Epithelial cell of prostate (primary cell): ENCODE measurements at regions not wholly inside any gene's neighbourhood (a gene's known extent, or its start where the extent isn't known, plus 50 kb on each side); places are given as distances from the start of the nearest gene placed in this dataset.

Experiments used
- DNase-seq: peaks from one replicate; pipeline ENCODE4 v3.0.0-alpha.2; 2011; ENCODE audit warnings: low read depth, low spot score
- H3K27ac ChIP-seq: fragments of 450-650 bp; 2 replicates; pipeline ENCODE4 v1.5.1; 2017; ENCODE audit warnings: mild to moderate bottlenecking

DNA sequence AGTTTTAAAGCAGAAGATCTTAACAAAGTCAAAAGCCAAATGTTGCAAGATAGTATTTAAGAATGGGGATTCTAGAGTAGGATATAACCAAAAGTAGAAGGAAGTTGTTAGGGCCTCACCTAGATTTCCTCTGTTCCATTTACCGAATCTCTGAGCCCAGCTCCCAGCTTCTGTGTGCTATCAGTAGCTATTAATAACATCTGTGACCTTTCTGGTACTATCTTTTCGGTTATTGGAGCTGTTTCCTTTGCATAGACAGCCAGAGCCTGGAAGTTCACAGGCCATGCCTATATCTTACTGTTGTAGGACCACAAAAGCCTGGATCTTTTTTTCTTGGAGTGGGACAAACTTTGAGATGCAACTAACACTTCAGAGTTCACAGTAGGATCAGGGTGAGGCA is 244.2 kb downstream of the PPP1R2C start:
- no peak overlapping the region for H3K27ac ChIP-seq
- no peak for DNase-seq

DNA sequence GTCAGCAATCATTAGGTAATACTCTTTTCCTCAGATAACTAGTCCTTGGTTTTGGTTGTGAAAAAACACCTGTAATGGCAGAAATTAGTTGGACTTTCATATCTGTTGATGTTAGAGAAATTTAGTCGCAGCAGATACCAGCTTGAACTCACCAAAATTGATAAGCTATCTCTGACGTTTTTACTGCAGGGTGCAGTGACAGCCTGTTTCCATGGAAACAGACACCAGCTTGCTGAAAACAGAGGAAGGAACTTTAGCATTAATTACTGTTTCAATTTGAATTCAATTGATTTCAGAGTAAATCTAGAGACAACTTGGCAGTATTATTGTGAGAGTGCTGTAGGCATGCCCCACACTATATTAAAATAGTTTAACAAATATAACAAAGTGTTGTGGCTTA is 246.5 kb downstream of the PPP1R2C start:
- no peak for DNase-seq
- H3K27ac ChIP-seq: no peak overlapping the region

- H3K27ac ChIP-seq: no peak overlapping the region
- peak; percentile 62 for DNase-seq
These were observed 247.9 kb downstream of the PPP1R2C start for GRCh38 chrX:42530027-42530426.

GRCh38 chrX:42524379-42524778 is 253.6 kb downstream of the PPP1R2C start:
- H3K27ac ChIP-seq: peak overlapping the region; percentile 19

GRCh38 chrX:42519666-42520231 is 258.2 kb downstream of the PPP1R2C start:
- DNase-seq: no peak
- no peak overlapping the region for H3K27ac ChIP-seq

More at GRCh38 chrX:42524379-42524778, 253.6 kb downstream of the PPP1R2C start:
- peak; percentile 14 for DNase-seq

DNA sequence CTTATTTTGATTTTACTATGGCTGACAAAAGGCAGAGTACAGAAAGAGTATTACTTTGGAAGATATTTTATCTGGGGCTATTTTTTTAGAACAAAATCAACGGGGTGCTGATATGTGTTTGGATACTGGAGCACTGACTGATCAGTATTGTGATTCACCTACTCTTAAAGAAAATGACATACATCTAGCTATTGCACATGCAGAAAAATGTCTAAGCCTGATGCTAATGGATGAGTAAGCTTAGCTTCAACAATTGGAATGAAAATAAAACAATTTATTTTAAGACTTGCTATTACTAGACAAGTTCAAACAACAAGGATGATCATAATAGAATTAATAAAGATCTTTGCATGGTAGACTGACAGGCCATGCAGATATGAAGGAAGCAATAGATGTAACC is 262.0 kb downstream of the PPP1R2C start:
- no peak for DNase-seq
- H3K27ac ChIP-seq: no peak overlapping the region

DNA sequence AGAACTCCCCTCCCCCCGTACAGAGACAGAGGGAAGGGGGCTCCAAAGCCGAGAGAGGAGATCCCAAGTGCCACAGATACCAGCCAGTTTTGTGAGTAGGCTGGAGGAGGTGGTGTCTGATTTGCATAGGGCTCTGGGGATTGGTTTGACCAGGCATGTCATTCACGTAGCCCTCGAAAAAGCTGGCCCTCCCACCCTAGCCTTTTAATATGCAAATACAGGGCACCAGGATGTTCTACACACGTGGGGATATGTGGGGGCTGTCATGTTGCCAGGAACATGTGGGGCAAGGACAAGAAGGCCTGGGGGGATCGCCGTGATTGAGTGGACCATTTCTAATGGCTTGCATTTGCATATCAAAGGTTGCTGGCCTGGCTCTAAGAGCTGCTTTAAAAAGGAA is 272.9 kb downstream of the PPP1R2C start:
- no peak overlapping the region for H3K27ac ChIP-seq
- no peak for DNase-seq

DNA sequence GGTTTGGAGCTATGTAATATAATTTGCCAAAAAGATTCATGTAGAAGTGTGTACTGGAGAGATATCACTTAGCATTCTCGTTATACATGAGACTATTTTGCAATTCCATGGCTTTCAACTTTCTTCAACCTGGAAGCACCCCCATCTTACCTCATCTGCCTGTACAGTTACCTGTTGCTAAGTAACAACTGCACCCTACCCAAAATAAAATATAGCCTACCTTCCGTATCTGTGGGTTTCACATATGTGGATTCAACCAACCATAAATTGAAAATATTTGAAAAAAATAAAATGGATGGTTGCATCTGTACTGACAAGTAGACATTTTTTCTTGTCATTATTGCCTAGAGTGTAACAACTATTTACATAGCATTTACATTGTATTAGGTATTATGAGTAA is 278.3 kb downstream of the PPP1R2C start:
- H3K27ac ChIP-seq: no peak overlapping the region
- DNase-seq: no peak

DNA sequence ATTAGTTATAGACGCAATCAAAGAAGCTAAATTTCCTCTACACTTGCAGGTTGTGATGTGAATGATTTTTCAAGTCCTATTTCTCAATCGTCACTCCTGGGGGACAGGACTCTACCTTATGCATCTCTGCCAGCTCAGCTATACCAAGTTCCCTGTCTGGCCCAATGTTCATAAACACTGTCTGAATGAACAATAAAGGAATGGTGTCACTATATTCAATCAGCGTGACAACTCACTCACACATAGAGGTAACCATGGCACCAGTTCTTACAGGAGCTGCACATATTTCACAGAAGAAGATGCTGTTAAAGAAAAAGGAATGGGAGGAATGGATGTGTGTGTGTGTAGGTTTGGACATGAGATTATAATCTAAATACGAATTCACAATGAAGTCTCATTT is 280.6 kb downstream of the PPP1R2C start:
- H3K27ac ChIP-seq: no peak overlapping the region
- DNase-seq: no peak

DNA sequence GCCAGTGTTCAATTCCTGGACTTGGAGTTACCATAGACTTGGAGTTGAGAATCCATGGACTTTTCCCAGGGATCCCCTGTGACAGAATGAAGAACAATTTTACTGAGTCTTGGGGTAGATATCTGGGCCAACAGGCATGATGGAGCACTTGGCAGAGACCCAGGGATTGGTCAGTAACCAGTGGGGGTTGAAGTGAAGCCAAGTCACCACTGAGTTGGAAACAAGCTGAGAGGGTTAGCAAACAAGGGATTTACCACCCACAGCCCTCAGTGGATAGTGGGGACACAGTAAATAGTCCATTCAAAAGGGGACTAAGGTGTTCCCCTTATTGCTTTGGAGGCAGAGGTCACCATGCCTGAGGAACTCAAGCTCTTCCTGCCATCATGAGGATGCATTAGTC is 281.7 kb downstream of the PPP1R2C start:
- H3K27ac ChIP-seq: no peak overlapping the region
- no peak for DNase-seq

DNA sequence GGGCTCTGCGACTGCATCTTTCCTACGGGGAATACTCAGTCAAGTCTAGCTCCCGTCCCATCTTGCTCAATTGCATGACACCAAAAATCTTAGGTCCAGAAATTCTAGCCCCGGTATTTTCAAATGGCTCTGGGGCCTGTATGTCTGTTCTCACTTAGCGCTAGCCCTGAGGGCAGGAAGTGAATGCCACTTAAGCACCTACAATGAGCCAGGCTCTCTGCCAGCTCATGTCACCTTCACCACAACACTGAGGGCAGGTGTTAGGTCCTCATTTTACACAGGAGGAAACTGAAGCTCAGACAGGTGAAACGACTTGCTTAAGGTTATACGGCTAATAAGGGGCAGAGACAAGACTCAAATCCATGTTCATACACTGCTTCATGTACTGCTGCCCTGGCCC is 282.8 kb downstream of the PPP1R2C start:
- H3K27ac ChIP-seq: no peak overlapping the region
- DNase-seq: no peak

DNA sequence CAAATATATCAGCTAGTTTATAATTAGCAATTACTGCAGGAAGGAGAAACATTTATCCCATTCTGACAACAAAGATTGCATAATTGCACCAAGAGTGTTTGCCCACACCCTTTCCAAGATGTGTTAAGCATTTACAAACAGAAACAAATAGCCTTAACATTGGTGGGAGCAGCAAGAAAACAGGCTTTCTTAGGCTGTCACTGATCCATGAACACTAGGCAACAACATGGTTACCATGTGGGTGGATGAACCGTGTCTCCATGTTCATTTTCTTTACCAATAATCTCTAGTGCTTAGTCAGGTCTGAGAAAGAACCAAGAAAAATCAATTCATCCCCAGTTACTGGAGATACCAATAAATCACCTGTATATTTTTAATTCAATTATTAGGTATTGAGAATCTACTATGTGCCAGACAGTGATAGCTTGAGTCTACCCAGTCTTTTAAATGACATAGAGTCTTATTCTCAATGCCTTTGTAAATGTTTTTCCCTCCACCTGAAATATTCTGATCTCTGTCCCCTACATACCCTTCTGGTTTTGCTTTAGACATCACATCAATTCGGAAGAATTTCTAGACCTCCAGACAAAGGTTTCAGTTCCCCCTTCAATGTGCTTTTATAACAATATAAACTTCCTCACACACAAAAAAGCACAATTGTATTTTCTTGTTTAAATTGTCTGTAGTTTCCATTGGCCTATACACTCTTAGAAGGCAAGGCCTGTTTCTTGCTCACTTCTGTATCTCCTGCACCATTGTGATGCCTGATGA is 286.6 kb downstream of the PPP1R2C start:
- H3K27ac ChIP-seq: no peak overlapping the region
- no peak for DNase-seq

DNA sequence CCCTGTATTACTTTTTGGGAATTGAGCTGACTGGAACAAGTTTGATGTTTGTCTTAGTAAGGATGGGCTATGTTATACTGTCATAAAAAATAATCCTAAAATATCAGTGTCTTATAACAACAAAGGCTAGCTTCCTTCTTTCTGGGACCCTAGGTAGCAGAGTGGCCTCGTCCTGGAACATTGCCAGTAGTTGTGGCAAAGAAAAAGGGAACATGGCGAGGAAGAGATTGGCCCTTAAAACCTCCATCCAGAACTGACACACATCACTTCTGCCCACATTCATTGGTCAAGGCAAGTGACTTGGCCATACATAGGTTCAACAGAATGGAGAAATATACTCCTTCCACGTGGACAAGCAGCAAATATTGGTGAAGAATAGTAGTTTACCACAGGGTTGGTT is 287.9 kb downstream of the PPP1R2C start:
- no peak for DNase-seq

DNA sequence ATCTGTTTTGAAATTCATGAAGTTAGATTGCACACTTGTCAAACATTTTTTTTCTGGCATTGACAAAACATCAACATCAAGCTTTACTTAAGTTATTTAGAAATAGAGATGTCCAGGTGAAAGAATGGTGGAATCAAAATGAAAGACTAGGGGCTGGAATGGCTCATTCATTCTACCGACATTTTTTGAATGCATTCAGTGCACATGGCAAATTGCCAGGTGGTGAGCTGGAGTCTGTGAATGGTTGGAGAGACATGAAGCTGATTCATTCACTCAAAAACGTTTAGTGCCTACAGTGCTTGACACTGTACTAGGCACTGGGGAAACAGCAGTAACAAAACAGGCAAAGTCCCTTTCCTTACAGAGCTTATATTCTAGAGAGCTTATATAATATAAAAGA is 292.4 kb downstream of the PPP1R2C start:
- DNase-seq: no peak
- no peak overlapping the region for H3K27ac ChIP-seq

More for the DNA sequence above, 287.9 kb downstream of the PPP1R2C start:
- H3K27ac ChIP-seq: no peak overlapping the region

GRCh38 chrX:42484233-42484632 is 293.7 kb downstream of the PPP1R2C start:
- DNase-seq: no peak
- no peak overlapping the region for H3K27ac ChIP-seq

GRCh38 chrX:42477396-42477795 is 300.6 kb downstream of the PPP1R2C start:
- no peak for DNase-seq
- H3K27ac ChIP-seq: no peak overlapping the region

DNA sequence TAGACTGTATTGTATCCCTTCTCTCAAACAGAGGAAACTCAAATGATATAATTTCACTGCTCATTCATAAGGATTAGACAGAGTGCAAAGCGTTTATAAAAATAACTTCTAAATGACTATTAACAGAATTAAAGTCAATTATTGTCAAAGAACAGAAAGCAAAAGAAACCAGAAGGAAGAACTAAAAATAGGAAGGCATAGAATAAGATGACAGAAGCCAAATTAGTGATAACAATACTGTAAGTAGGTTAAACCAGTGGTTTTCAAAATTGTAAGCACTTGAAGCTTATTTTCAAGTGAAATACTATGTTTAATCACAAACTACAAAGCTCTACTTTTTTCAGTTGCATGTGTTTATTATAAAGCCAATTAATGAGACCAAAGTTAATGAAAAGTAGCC is 305.2 kb downstream of the PPP1R2C start:
- no peak for DNase-seq
- H3K27ac ChIP-seq: no peak overlapping the region

- no peak for DNase-seq
- no peak overlapping the region for H3K27ac ChIP-seq
These were observed 311.5 kb downstream of the PPP1R2C start for GRCh38 chrX:42466332-42467046.

DNA sequence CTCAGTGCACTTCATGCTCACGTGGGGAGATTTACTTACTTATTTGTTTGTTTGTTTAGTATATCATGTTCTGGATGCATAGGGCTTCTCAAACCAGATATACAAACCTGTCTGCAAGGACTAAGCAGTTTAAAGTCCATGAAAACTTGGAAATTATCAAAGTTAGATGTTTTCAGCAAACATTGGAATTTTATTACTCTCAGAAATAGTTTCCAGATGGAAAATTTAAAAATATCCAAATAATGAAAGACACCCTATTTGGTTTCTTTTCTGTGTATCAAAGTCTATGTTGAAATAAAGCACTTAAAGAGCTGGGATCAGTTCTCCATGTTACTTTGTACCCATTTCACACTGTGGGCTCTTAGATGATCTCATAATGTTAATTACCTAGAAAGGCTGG is 312.1 kb downstream of the PPP1R2C start:
- H3K27ac ChIP-seq: no peak overlapping the region
- DNase-seq: no peak

DNA sequence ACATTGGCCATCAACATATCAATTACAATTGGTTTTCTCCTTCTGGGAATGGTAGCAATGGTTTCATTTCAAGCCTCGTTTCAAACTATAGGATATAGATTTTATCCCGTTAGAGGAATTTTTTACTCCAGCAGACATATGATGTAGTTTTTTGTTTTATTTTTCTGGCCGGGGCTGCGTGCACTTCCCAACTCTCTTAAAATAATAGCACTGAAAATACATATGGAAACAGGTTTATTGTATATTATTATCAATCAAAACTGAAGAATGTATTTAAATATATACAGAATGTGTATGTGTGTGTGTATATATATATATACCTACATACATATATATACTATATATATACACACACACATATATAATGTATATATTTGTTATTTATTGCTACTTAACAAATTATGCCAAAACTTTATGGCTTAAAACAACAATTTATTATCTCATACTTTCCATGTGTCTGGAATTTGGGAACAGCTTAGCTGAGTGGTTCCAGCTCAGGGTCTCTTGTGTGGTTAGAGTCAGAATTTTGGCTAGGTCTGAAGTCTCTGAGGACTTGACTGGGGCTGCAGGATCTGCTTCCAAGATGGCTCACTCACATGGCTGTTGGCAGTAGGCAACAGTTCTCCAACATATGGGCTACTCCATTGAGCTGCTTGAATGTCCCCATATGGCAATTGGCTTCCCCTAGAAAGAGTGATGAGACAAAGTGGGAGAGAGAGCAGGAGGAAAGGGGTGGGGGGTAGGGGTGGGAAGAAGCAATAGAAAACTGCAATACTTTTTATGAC is 314.1 kb downstream of the PPP1R2C start:
- DNase-seq: no peak

GRCh38 chrX:42462917-42463316 is 315.0 kb downstream of the PPP1R2C start:
- H3K27ac ChIP-seq: no peak overlapping the region
- no peak for DNase-seq

More for the DNA sequence above, 314.1 kb downstream of the PPP1R2C start:
- no peak overlapping the region for H3K27ac ChIP-seq
